HG03469 (cell line): ENCODE measurements at regions not wholly inside any gene's neighbourhood (a gene's known extent, or its start where the extent isn't known, plus 50 kb on each side); places are given as distances from the start of the nearest gene placed in this dataset.
"Not testable (repeated sequence)": the region's sequence is repeated elsewhere in the genome, so short reads cannot be mapped to it uniquely, and the experiment has no call there.

Experiments used
- ATAC-seq: cut with Tn5 transposase; IDR thresholded peaks from one replicate; pipeline ENCODE4 v1.9.1; 2021; ENCODE audit warnings: mild to moderate bottlenecking, moderate library complexity, moderate number of reproducible peaks; ENCODE audit not compliant: unreplicated experiment

GRCh38 chr4:30538794-30539193 lies 181.4 kb upstream of the PCDH7 start:
- no peak for ATAC-seq

GRCh38 chr4:30543057-30543456 lies 177.1 kb upstream of the PCDH7 start:
- ATAC-seq, result no peak

GRCh38 chr4:30553151-30553550 lies 167.0 kb upstream of the PCDH7 start:
- no peak for ATAC-seq

- ATAC-seq, result no peak
Measured at GRCh38 chr4:30553706-30554105, 166.5 kb upstream of the PCDH7 start.

- ATAC-seq, result no peak
Measured at GRCh38 chr4:30555775-30556174, 164.4 kb upstream of the PCDH7 start.

GRCh38 chr4:30559481-30559880 lies 160.7 kb upstream of the PCDH7 start:
- ATAC-seq, result no peak

GRCh38 chr4:30586850-30587249 lies 133.3 kb upstream of the PCDH7 start:
- no peak for ATAC-seq

GRCh38 chr4:30589669-30590068 lies 130.5 kb upstream of the PCDH7 start:
- not testable (repeated sequence) for ATAC-seq

GRCh38 chr4:30600246-30601017 lies 119.7 kb upstream of the PCDH7 start:
- no peak for ATAC-seq

- ATAC-seq, result no peak
Measured at GRCh38 chr4:30601070-30601865, 118.9 kb upstream of the PCDH7 start.

GRCh38 chr4:30605616-30606190 lies 114.5 kb upstream of the PCDH7 start:
- no peak for ATAC-seq

- no peak for ATAC-seq
Measured at GRCh38 chr4:30610361-30610760, 109.8 kb upstream of the PCDH7 start.

GRCh38 chr4:30614771-30615170 lies 105.4 kb upstream of the PCDH7 start:
- no peak for ATAC-seq

- no peak for ATAC-seq
Measured at GRCh38 chr4:30616942-30617646, 103.1 kb upstream of the PCDH7 start.

GRCh38 chr4:30617836-30618235 lies 102.3 kb upstream of the PCDH7 start:
- no peak for ATAC-seq

GRCh38 chr4:30619679-30620078 lies 100.5 kb upstream of the PCDH7 start:
- ATAC-seq, result no peak

- ATAC-seq, result no peak
Measured at GRCh38 chr4:30620711-30621110, 99.5 kb upstream of the PCDH7 start.

- no peak for ATAC-seq
Measured at GRCh38 chr4:30630431-30630830, 89.7 kb upstream of the PCDH7 start.

- ATAC-seq, result no peak
Measured at GRCh38 chr4:30632751-30633150, 87.4 kb upstream of the PCDH7 start.

GRCh38 chr4:30641345-30641744 lies 78.8 kb upstream of the PCDH7 start:
- ATAC-seq, result no peak

GRCh38 chr4:30642567-30642966 lies 77.6 kb upstream of the PCDH7 start:
- no peak for ATAC-seq
